HG03575 (cell line): ENCODE measurements at regions not wholly inside any gene's neighbourhood (a gene's known extent, or its start where the extent isn't known, plus 50 kb on each side); places are given as distances from the start of the nearest gene placed in this dataset.

Experiments
- ATAC-seq: cut with Tn5 transposase; IDR thresholded peaks from one replicate; pipeline ENCODE4 v1.9.1; 2021; ENCODE audit not compliant: unreplicated experiment, insufficient number of reproducible peaks, low FRiP score; ENCODE audit errors: extremely low read depth

GRCh38 chr15:96699871-96700401 is 369.4 kb downstream of the NR2F2 start:
- no peak for ATAC-seq

DNA sequence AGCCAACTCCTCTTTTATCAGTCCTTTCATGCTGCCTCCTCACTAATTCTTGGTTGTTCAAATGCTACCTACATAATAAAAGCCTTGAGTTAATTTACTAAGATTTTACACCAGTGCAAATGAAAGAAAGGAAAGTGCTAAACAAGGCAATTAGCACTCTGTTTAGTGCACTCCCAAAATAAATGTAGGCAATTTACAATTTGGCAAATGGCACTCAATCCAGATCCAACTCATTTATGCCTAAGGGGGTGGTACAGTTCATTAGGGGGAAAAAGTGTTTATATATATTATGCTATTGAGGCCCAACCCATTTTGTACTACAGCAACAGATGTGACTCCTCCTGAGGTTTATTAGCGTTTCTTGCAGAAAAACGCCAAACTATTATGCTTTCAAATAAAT is 370.1 kb downstream of the NR2F2 start:
- no peak for ATAC-seq

DNA sequence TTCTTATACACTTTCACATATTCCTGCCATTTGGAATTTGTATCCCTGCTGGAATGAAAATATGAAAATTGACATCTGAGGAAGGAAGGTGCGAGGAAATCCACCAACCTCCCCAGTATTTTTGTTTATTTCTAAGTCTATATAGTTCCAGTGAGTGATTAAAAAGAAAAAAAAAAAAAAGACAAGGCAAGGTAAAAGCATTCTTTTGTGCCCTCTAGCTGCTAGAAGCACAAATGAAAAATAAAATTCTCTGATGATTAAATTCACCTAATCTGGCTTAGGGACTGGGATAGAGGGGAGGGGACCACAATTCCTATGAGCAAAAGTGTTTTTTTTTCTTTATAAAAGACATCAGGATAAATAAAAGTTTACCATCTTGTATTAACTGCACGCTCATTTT is 370.9 kb downstream of the NR2F2 start:
- ATAC-seq = no peak

DNA sequence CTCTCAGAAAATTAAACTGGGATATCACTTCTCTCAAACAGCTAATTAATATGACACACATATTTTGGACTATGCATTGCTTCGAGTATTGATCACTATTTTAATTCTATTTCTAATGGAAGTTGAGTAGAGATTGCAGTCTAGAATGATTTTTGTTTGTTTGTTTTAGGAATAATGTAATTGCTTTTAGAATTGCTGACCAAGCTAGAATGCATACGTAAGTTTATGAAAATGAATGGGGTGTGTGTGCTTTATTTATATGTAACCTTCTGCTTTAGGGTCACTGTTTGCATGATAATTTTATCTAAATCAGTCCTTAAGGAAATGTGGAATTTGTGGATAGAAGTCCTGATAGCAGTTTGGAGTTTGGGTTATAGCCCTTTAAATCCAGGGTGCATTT is 371.4 kb downstream of the NR2F2 start:
- ATAC-seq = no peak

- no peak for ATAC-seq
These were observed 372.1 kb downstream of the NR2F2 start for GRCh38 chr15:96702589-96702988.

DNA sequence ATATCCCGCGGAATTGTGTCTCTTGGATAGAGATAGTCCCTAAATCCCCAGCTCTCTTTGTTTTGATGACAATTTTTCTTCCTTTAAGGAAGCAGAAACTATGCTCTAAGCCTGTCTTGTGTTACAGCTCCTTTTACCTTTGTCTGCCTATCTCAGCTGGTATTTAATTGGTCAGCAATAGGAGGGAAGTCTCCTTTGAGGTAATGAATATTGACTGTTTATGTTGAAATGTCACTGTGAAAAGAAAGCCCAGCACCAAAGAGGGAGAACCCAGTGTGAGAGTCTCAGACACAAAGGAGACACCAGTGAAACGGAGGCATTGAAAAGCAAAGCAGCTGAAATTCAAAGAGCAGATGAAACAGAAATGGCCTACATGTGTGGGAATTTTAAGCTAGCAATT is 372.6 kb downstream of the NR2F2 start:
- ATAC-seq = no peak

DNA sequence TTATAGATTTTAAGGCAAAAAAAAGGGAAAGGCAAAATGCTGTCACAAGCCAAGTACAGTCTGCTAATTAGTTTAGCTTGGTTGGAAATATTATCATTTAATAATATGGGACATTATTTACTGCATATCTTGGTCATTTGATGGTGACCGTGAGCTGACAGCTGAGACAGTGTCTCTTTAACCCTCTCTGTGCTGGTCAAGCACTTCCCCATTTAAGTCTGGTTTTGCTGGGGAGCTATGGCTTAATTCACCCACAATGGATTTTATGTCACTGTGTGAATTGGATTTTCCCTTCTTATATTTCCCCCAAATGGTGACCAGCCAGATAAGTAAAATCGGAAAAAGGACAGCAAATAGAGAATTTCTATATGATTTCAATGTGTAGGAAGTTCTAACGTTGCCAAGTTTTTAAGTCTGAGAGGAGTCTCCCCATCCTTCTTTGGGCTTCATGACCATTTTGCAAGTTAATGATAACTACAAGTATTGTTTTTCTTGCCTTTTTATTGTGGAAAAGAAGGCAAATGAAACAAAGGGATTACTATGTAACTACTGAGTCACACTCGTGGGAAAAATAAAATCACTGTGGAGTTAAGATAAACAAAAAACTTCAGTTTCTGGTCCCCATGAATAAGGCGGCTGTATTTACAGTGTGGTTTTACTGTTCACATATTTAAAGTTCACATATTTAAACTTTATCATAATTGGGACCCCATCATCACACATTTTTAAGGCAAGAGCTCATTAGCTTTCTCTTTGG is 373.5 kb downstream of the NR2F2 start:
- no peak for ATAC-seq

DNA sequence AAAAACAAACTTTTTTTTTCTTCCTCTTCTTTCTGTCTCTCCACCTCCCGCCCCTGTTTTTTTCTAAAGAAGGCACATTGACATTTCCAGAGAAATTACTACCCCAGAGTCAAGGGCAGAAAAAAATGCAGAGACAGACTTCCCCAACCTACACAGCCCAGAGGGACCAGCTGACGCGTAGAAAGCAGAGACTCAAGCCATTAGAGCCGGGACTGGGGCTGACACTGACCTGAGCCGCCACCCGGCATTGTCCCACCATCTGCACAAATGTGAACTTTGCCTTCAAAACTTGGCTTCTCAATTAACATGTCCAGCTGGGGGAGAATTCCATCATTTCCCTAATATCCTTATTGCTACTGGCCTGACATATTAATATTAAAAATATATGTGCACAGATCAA is 385.6 kb downstream of the NR2F2 start:
- no peak for ATAC-seq

GRCh38 chr15:96716478-96716877 is 386.0 kb downstream of the NR2F2 start:
- no peak for ATAC-seq

- ATAC-seq = no peak
These were observed 389.8 kb downstream of the NR2F2 start for GRCh38 chr15:96720251-96720650.

- ATAC-seq = no peak
These were observed 390.2 kb downstream of the NR2F2 start for GRCh38 chr15:96720656-96721055.

DNA sequence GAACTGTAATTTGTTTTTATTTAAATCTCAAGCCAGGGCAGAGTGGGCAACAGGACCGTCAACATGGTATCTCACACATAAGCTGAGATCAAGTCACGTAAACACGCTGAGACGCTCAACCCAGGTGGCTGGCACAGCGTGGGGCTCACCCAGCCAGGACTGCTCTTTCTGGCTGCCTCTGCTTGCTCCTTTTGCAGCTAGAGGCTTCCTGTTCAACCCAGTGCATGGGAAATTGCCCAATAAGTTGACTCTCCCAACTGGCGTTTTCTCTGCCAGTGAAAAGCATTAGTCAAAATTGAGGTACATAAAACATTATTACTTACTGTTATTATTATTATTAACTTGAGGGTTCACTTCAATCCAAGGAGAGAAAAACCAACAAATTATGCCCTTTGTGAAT is 398.1 kb downstream of the NR2F2 start:
- no peak for ATAC-seq

DNA sequence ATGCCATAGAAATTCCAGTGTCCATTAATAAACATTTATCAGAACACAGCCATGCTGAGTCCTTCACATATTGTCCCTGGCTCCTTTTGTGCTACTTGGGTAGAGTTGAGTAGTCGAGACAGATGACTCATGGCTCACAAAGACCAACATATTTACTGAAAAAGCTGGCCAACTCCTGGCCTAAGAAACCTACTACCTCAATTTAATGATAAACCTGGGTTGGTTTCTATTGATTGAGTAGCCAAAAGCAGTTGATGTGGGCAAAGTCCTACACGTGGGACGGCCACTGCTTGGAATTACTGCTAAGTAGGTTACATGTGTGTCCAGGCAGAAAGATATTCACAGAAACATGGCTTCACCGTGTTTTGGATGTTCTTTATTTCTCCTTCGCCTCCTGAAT is 402.2 kb downstream of the NR2F2 start:
- no peak for ATAC-seq

DNA sequence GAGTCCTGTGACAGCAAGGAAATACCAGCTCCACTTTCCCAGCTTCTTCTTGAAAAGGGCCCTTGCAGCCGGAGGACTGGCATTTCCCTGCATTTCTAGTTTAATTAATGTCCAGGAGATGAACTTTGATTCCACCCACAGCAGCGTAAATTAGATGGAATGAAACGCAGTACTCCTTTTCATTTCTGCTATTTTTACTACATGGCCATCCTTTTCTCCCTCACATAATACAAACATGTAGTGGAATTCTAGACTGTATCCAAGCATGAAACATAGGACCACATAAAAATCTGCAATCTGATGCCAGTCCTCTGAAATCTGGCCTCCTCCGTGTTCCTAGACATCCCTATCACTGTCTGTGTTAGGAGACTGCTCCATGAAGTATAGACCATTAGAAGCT is 403.2 kb downstream of the NR2F2 start:
- no peak for ATAC-seq

DNA sequence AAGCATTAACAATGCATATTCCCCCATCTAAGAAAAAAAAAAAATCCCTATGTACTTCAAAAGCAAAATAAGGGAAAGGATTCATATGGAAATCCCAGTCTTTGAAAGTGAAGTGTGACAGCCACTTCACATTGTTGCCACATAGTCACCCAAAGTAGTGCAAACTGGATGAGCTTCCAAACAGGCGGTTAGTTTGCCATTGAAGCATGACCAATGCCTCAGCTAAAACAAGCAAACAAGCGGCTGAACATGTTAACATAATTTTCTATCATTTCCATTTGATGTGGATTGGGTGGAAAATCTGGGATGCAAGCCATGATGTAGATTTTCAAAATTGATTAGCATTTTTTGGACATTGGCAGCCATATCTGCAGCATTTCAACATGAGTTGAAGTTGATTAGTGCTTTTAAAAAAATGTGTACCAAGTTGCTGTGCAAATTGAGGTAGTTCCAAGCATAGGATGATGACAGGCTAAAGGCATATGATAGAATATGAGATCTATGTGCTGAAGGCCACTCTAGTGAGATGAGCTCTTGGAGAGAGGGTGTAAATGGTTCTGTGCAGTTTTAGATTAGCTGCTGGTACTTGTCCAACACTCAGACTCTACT is 405.2 kb downstream of the NR2F2 start:
- no peak for ATAC-seq

DNA sequence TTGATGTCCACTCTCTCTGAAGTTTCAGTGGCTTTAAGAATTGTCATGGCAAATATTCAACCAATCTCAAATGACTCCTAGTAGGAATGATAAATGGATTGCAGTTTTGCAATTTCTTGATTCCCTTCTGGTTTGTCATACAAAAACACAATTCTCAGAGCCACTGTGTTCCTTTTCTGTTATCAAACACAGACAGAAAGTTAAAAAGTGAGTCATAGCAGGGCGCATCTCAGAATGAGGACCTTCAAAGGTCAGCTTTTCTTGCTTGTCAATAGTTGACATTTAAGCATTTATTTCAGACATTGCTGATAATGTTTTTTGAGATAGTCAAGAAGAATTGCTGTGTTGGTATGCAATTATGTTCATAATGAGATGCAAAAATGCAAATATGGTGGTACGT is 405.9 kb downstream of the NR2F2 start:
- ATAC-seq = no peak

GRCh38 chr15:96737408-96737807 is 406.9 kb downstream of the NR2F2 start:
- no peak for ATAC-seq

GRCh38 chr15:96746665-96747064 is 416.2 kb downstream of the NR2F2 start:
- ATAC-seq = no peak

GRCh38 chr15:96747291-96747690 is 416.8 kb downstream of the NR2F2 start:
- no peak for ATAC-seq

DNA sequence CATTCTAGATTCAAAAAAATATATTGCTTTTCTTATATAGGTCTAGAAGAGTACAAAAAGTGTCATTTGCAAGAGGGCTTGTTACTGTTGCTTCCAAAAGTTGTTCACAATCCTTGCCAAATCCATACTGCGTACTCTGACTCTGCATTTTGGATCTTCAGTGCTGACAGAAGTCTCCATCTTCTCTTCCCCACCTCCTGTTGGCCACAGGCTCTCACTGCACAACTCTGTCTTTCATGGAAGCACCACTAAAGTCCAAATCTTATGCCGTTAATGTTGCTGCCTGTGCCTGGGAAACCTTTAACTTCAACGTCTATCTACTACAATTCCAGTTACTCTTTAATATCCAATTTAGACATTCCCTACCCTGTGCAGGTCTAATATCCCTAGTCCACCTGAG is 419.9 kb downstream of the NR2F2 start:
- no peak for ATAC-seq

GRCh38 chr15:96756146-96756545 is 425.6 kb downstream of the NR2F2 start:
- no peak for ATAC-seq
